HepG2 (cell line): ENCODE measurements at regions not wholly inside any gene's neighbourhood (a gene's known extent, or its start where the extent isn't known, plus 50 kb on each side); places are given as distances from the start of the nearest gene placed in this dataset.

Experiments used
- MTA3 ChIP-seq: sonication (generic); formaldehyde crosslinking; IDR thresholded peaks from 2 replicates; pipeline ENCODE4 v1.4.0; 2020; ENCODE audit warnings: missing genetic modification reagents
- MXI1 ChIP-seq: IDR thresholded peaks from 3 replicates; pipeline ENCODE4 v1.6.1; 2012; ENCODE audit warnings: low read depth, low read length, inconsistent platforms, borderline replicate concordance
- POLR2A ChIP-seq, 2 experiments: IDR thresholded peaks; 2 replicates each; pipeline ENCODE4 v1.6.1; 2011; ENCODE audit warnings: low read depth in 2 of 2, low read length in 2 of 2, mild to moderate bottlenecking in 1 of 2, moderate library complexity in 1 of 2; ENCODE audit not compliant: insufficient read depth in 1 of 2
- SATB2 ChIP-seq: sonication (generic); formaldehyde crosslinking; IDR thresholded peaks from 2 replicates; pipeline ENCODE4 v1.5.0; 2020; ENCODE audit warnings: missing genetic modification reagents
- SIN3A ChIP-seq: IDR thresholded peaks from 2 replicates; pipeline ENCODE4 v1.6.1; 2011; ENCODE audit warnings: low read depth, mild to moderate bottlenecking, control low read depth, low read length, borderline replicate concordance
- TMF1 ChIP-seq: sonication (generic); formaldehyde crosslinking; IDR thresholded peaks from 2 replicates; pipeline ENCODE4 v1.8.1; 2022; ENCODE audit warnings: low read depth, missing genetic modification reagents
- ZNF124 ChIP-seq: sonication (generic); formaldehyde crosslinking; IDR thresholded peaks from 2 replicates; pipeline ENCODE4 v1.4.0; 2020; ENCODE audit warnings: missing genetic modification reagents
- ZNF569 ChIP-seq: sonication (generic); formaldehyde crosslinking; IDR thresholded peaks from 2 replicates; pipeline ENCODE4 v1.5.0; 2020; ENCODE audit warnings: mild to moderate bottlenecking, missing genetic modification reagents, moderate library complexity, borderline replicate concordance
- TF ChIP-seq, protein P1 (sequence below): sonication (generic); formaldehyde crosslinking; IDR thresholded peaks from 2 replicates; pipeline ENCODE4 v1.4.0; 2020; ENCODE audit warnings: missing genetic modification reagents, mild to moderate bottlenecking, borderline replicate concordance
- TF ChIP-seq, protein P2 (sequence below): sonication (generic); formaldehyde crosslinking; IDR thresholded peaks from 2 replicates; pipeline ENCODE4 v1.5.0; 2020; ENCODE audit warnings: mild to moderate bottlenecking, missing genetic modification reagents, moderate library complexity
- TF ChIP-seq, protein P3 (sequence below): sonication (generic); formaldehyde crosslinking; IDR thresholded peaks from 2 replicates; pipeline ENCODE4 v1.5.0; 2020; ENCODE audit warnings: mild to moderate bottlenecking, missing genetic modification reagents
- TF ChIP-seq, protein P4 (sequence below): conservative IDR thresholded peaks from 2 replicates; pipeline ENCODE4 v1.6.1; 2018; ENCODE audit warnings: missing genetic modification reagents

DNA sequence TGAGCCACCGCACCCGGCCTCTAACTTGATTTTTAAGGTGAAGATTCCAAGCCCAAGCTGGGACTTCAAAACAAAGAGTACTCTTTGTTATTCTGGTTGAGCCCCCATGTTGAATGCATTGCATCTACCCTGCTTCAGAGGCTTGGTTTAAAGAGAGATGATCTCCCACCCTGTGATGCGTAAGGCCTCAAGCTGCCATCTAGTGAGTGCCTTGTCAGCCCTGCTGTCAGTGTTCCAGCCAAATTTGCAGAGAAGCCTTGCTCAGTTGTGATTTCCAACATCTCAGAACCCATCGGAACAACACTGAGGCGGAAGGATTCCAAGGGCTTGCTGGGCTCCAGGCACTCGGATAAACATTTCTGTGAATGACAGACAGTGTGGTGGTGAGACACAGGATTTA, 210.7 kb upstream of the RGMA start:
- TF ChIP-seq, protein P1, sequence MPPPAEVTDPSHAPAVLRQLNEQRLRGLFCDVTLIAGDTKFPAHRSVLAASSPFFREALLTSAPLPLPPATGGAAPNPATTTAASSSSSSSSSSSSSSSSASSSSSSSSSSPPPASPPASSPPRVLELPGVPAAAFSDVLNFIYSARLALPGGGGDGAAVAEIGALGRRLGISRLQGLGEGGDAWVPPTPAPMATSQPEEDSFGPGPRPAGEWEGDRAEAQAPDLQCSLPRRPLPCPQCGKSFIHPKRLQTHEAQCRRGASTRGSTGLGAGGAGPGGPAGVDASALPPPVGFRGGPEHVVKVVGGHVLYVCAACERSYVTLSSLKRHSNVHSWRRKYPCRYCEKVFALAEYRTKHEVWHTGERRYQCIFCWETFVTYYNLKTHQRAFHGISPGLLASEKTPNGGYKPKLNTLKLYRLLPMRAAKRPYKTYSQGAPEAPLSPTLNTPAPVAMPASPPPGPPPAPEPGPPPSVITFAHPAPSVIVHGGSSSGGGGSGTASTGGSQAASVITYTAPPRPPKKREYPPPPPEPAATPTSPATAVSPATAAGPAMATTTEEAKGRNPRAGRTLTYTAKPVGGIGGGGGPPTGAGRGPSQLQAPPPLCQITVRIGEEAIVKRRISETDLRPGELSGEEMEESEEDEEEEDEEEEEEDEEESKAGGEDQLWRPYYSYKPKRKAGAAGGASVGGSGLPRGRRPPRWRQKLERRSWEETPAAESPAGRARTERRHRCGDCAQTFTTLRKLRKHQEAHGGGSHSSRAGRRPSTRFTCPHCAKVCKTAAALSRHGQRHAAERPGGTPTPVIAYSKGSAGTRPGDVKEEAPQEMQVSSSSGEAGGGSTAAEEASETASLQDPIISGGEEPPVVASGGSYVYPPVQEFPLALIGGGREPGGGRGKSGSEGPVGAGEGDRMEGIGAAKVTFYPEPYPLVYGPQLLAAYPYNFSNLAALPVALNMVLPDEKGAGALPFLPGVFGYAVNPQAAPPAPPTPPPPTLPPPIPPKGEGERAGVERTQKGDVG: no peak
- TF ChIP-seq, protein P2, sequence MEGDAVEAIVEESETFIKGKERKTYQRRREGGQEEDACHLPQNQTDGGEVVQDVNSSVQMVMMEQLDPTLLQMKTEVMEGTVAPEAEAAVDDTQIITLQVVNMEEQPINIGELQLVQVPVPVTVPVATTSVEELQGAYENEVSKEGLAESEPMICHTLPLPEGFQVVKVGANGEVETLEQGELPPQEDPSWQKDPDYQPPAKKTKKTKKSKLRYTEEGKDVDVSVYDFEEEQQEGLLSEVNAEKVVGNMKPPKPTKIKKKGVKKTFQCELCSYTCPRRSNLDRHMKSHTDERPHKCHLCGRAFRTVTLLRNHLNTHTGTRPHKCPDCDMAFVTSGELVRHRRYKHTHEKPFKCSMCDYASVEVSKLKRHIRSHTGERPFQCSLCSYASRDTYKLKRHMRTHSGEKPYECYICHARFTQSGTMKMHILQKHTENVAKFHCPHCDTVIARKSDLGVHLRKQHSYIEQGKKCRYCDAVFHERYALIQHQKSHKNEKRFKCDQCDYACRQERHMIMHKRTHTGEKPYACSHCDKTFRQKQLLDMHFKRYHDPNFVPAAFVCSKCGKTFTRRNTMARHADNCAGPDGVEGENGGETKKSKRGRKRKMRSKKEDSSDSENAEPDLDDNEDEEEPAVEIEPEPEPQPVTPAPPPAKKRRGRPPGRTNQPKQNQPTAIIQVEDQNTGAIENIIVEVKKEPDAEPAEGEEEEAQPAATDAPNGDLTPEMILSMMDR: no peak
- no peak for TF ChIP-seq SIN3A
- TF ChIP-seq MTA3 (CRISPR knock-in tag): no peak
- TF ChIP-seq, protein P3, sequence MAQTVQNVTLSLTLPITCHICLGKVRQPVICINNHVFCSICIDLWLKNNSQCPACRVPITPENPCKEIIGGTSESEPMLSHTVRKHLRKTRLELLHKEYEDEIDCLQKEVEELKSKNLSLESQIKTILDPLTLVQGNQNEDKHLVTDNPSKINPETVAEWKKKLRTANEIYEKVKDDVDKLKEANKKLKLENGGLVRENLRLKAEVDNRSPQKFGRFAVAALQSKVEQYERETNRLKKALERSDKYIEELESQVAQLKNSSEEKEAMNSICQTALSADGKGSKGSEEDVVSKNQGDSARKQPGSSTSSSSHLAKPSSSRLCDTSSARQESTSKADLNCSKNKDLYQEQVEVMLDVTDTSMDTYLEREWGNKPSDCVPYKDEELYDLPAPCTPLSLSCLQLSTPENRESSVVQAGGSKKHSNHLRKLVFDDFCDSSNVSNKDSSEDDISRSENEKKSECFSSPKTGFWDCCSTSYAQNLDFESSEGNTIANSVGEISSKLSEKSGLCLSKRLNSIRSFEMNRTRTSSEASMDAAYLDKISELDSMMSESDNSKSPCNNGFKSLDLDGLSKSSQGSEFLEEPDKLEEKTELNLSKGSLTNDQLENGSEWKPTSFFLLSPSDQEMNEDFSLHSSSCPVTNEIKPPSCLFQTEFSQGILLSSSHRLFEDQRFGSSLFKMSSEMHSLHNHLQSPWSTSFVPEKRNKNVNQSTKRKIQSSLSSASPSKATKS (CRISPR knock-in tag): no peak
- no peak for TF ChIP-seq SATB2 (CRISPR knock-in tag)
- no peak for TF ChIP-seq MXI1
- no peak for TF ChIP-seq TMF1 (CRISPR knock-in tag)
- TF ChIP-seq ZNF569 (CRISPR knock-in tag): no peak
- TF ChIP-seq ZNF124: no peak
- TF ChIP-seq, protein P4, sequence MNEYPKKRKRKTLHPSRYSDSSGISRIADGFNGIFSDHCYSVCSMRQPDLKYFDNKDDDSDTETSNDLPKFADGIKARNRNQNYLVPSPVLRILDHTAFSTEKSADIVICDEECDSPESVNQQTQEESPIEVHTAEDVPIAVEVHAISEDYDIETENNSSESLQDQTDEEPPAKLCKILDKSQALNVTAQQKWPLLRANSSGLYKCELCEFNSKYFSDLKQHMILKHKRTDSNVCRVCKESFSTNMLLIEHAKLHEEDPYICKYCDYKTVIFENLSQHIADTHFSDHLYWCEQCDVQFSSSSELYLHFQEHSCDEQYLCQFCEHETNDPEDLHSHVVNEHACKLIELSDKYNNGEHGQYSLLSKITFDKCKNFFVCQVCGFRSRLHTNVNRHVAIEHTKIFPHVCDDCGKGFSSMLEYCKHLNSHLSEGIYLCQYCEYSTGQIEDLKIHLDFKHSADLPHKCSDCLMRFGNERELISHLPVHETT (CRISPR knock-in tag): no peak
- no peak for TF ChIP-seq POLR2A (IDR thresholded peaks at IDR 0.05; ENCODE audit: insufficient read depth in 1 of 2, low read depth in 2 of 2, low read length in 2 of 2)
